ENCODE measurements at regions not wholly inside any gene's neighbourhood (a gene's known extent, or its start where the extent isn't known, plus 50 kb on each side); places are given as distances from the start of the nearest gene placed in this dataset.

DNA sequence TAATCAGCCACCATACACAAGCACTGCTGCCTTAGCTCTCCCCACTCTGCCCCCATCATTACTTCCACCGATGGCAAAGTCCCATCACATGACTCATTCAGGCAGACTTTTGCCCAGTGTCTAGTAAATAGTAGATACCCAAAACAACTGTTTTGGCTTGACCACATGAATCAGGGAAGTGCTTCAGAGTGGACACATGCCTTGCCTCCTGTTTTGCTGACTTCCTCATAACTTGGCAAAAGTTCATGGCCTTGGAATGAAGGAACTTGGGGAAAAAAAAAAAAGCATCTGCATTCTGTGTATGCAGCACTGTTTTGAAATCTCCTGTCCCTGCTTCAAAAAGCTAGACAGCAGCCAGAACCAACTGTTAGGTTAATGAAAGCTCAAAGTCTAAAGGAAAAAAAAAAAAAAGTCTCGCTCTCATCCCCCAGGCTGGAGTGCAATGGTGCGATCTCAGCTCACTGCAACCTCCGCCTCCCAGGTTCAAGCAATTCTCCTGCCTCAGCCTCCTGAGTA, 335.3 kb downstream of the FAM181B start:
- TF ChIP-seq CTCF (IDR thresholded peaks at IDR 0.05) (no peak), POLR2A (IDR thresholded peaks at IDR 0.05) (no peak)

All from Peyer's patch (tissue), 4 donors.